Liver (tissue), 8 donors: ENCODE measurements at regions not wholly inside any gene's neighbourhood (a gene's known extent, or its start where the extent isn't known, plus 50 kb on each side); places are given as distances from the start of the nearest gene placed in this dataset.

Experiments used
- DNase-seq: peaks from one replicate; pipeline ENCODE4 v3.0.0-alpha.2; 2017; ENCODE audit warnings: low spot score
- H3K27ac ChIP-seq, 2 donors: one replicate each; pipeline ENCODE4 v1.7.0; 2013; ENCODE audit warnings: inconsistent platforms in 2 of 2, low read length in 2 of 2, control low read depth in 1 of 2, low read depth in 1 of 2, mild to moderate bottlenecking in 1 of 2
- H3K27me3 ChIP-seq, 4 donors: one replicate each; pipeline versions ENCODE4 v1.6.1 to v1.7.0; 2013; ENCODE audit warnings: low read length in 3 of 4, inconsistent platforms in 1 of 4, mild to moderate bottlenecking in 1 of 4, moderate library complexity in 1 of 4; ENCODE audit not compliant: control insufficient read depth in 4 of 4, insufficient read depth in 4 of 4
- H3K36me3 ChIP-seq, 4 donors: one replicate each; pipeline versions ENCODE4 v1.6.1 to v1.7.0; 2013; ENCODE audit warnings: low read length in 3 of 4, mild to moderate bottlenecking in 3 of 4, low read depth in 1 of 4, moderate library complexity in 1 of 4; ENCODE audit not compliant: control insufficient read depth in 4 of 4, insufficient read depth in 3 of 4
- H3K4me1 ChIP-seq, 4 donors: one replicate each; pipeline versions ENCODE4 v1.6.1 to v1.7.0; 2013; ENCODE audit warnings: low read length in 3 of 4, mild to moderate bottlenecking in 3 of 4, moderate library complexity in 1 of 4; ENCODE audit not compliant: control insufficient read depth in 4 of 4, insufficient read depth in 4 of 4
- H3K4me3 ChIP-seq, 3 donors: one replicate each; pipeline versions ENCODE4 v1.6.1 to v1.7.0; 2013; ENCODE audit warnings: low read length in 3 of 3, control low read depth in 1 of 3, low read depth in 1 of 3, mild to moderate bottlenecking in 1 of 3
- H3K9ac ChIP-seq, 2 donors: one replicate each; pipeline ENCODE4 v1.7.0; 2013; ENCODE audit warnings: low read length in 2 of 2, mild to moderate bottlenecking in 2 of 2, moderate library complexity in 2 of 2, control low read depth in 1 of 2, low read depth in 1 of 2
- H3K9me3 ChIP-seq, 4 donors: one replicate each; pipeline versions ENCODE4 v1.6.1 to v1.7.0; 2013; ENCODE audit warnings: low read length in 3 of 4; ENCODE audit not compliant: control insufficient read depth in 4 of 4
- EGR1 ChIP-seq, 2 donors: IDR thresholded peaks; 2 replicates each; pipeline ENCODE4 v1.6.1; 2016 to 2018; ENCODE audit warnings: antibody characterized with exemption in 2 of 2, low read depth in 2 of 2
- FOXA2 ChIP-seq: IDR thresholded peaks from 2 replicates; pipeline ENCODE4 v1.6.1; 2016; ENCODE audit warnings: antibody characterized with exemption
- GABPA ChIP-seq, 2 donors: IDR thresholded peaks in 1 of 2; conservative IDR thresholded peaks in 1 of 2; 2 replicates each; pipeline ENCODE4 v1.6.1; 2016; ENCODE audit warnings: antibody characterized with exemption in 2 of 2, mild to moderate bottlenecking in 1 of 2, moderate library complexity in 1 of 2
- HNF4A ChIP-seq, 2 donors: conservative IDR thresholded peaks; 2 replicates each; pipeline ENCODE4 v1.6.1; 2016; ENCODE audit warnings: antibody characterized with exemption in 2 of 2, mild to moderate bottlenecking in 2 of 2
- HNF4G ChIP-seq: IDR thresholded peaks from 2 replicates; pipeline ENCODE4 v1.6.1; 2016; ENCODE audit warnings: antibody characterized with exemption
- JUND ChIP-seq, 2 donors: IDR thresholded peaks; 2 replicates each; pipeline ENCODE4 v1.6.1; 2016; ENCODE audit warnings: antibody characterized with exemption in 2 of 2
- NR2F2 ChIP-seq: IDR thresholded peaks from 2 replicates; pipeline ENCODE4 v1.6.1; 2016; ENCODE audit warnings: antibody characterized with exemption
- RAD21 ChIP-seq, 2 donors: IDR thresholded peaks; 2 replicates each; pipeline ENCODE4 v1.6.1; 2016; ENCODE audit warnings: antibody characterized with exemption in 2 of 2, mild to moderate bottlenecking in 2 of 2
- RXRA ChIP-seq, 2 donors: IDR thresholded peaks; 2 replicates each; pipeline ENCODE4 v1.6.1; 2017 to 2018; ENCODE audit warnings: antibody characterized with exemption in 2 of 2, mild to moderate bottlenecking in 1 of 2
- SP1 ChIP-seq: IDR thresholded peaks from 2 replicates; pipeline ENCODE4 v1.6.1; 2018; ENCODE audit warnings: antibody characterized with exemption, mild to moderate bottlenecking
- TAF1 ChIP-seq: conservative IDR thresholded peaks from 2 replicates; pipeline ENCODE4 v1.6.1; 2016; ENCODE audit warnings: antibody characterized with exemption, mild to moderate bottlenecking
- WGBS: extraction: QIAGEN DNeasy Blood & Tissue Kit; methylation state at CpG from one replicate; pipeline ENCODE4 v1.1.7; 2013; 5-methylcytosine and 5-hydroxymethylcytosine counted together
- TF ChIP-seq, protein P1 (sequence below): fragments of 150-350 bp; IDR thresholded peaks from 2 replicates; pipeline ENCODE4 v1.5.1; 2017; ENCODE audit warnings: improper control_type of control experiment, low read depth, low read length; ENCODE audit not compliant: missing input control
- TF ChIP-seq, protein P2 (sequence below): IDR thresholded peaks from 2 replicates; pipeline ENCODE4 v1.6.1; 2016; ENCODE audit warnings: antibody characterized with exemption
- TF ChIP-seq, protein P3 (sequence below): IDR thresholded peaks from 2 replicates; pipeline ENCODE4 v1.6.1; 2016; ENCODE audit warnings: antibody characterized with exemption
- TF ChIP-seq, protein P4 (sequence below): IDR thresholded peaks from 2 replicates; pipeline ENCODE4 v1.6.1; 2016; ENCODE audit warnings: antibody characterized with exemption, mild to moderate bottlenecking
- donor health status: healthy.
- donor health status: healthy.
- donor health status: healthy.
- donor health status: healthy.
- donor health status: healthy.

DNA sequence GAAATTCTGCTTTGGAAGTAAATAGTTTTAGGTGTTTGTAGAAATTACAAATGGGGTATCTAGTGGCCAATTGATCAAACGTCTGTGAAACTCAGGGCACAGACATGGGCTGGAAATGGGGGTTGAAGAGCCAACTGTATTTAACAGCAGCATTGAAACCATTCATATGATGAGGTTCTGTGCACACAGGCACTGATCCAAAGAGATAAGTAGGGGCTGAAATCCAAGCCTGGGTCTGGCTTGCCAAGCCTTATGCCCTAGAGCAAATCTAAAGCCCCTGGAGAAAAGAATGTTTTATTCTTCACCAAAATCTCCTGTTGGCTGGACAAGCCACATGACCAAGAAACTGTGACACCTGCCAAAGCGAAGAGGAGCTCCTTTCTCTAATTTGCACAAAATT is 67.6 kb upstream of the ST6GALNAC5 start:
- no peak for DNase-seq
- no peak overlapping the region for H3K4me3 ChIP-seq

DNA sequence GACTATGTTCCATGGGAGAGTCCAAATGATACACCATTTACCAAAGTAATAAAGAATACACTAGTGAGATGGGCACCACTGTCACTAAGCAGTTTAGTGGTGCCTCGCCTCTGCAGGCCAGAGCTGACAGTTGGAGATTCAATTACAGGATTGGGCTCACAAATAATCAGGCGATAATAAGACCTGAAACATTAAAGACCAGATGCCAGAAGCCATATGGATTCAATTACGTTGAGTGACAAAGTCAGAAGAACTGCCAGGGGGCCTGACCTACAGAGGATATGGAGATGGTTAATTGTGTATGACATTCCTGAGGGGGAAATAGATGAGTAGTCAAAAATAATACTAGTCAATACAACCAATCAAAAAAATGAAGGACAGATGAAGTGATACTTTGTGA is 65.2 kb upstream of the ST6GALNAC5 start:
- WGBS, result 68% methylated on average over 3 of the region's 3 CpGs

More for the DNA sequence above, 67.6 kb upstream of the ST6GALNAC5 start:
- Histone ChIP-seq H3K9ac (no peak overlapping the region), H3K36me3 (no peaks in the 10 kb centered on the region), H3K27me3 (peaks cover 0 to 3% (median 0%) of the 10 kb centered on the region in 4 donors), H3K9me3 (no peaks in the 10 kb centered on the region), H3K27ac (no peak overlapping the region), H3K4me1 (no peaks in the 10 kb centered on the region)
- TF ChIP-seq, protein P1, sequence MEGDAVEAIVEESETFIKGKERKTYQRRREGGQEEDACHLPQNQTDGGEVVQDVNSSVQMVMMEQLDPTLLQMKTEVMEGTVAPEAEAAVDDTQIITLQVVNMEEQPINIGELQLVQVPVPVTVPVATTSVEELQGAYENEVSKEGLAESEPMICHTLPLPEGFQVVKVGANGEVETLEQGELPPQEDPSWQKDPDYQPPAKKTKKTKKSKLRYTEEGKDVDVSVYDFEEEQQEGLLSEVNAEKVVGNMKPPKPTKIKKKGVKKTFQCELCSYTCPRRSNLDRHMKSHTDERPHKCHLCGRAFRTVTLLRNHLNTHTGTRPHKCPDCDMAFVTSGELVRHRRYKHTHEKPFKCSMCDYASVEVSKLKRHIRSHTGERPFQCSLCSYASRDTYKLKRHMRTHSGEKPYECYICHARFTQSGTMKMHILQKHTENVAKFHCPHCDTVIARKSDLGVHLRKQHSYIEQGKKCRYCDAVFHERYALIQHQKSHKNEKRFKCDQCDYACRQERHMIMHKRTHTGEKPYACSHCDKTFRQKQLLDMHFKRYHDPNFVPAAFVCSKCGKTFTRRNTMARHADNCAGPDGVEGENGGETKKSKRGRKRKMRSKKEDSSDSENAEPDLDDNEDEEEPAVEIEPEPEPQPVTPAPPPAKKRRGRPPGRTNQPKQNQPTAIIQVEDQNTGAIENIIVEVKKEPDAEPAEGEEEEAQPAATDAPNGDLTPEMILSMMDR, result no peak
- TF ChIP-seq SP1, result no peak
- TF ChIP-seq, protein P2, sequence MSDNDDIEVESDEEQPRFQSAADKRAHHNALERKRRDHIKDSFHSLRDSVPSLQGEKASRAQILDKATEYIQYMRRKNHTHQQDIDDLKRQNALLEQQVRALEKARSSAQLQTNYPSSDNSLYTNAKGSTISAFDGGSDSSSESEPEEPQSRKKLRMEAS, result no peak
- TF ChIP-seq GABPA (IDR thresholded peaks at IDR 0.05 in 1 of 2, conservative IDR thresholded peaks at IDR 0.05 in 1 of 2), result no peak
- WGBS, result 57% methylated on average over 2 of the region's 2 CpGs

More for the DNA sequence above, 65.2 kb upstream of the ST6GALNAC5 start:
- H3K4me1 ChIP-seq, result no peaks in the 10 kb centered on the region
- TF ChIP-seq EGR1 (IDR thresholded peaks at IDR 0.05; ENCODE audit: low read depth in 2 of 2), result no peak
- TF ChIP-seq GABPA (IDR thresholded peaks at IDR 0.05 in 1 of 2, conservative IDR thresholded peaks at IDR 0.05 in 1 of 2), result no peak
- TF ChIP-seq, protein P1, result no peak
- no peak for TF ChIP-seq FOXA2
- TF ChIP-seq HNF4G, result no peak
- TF ChIP-seq, protein P3, sequence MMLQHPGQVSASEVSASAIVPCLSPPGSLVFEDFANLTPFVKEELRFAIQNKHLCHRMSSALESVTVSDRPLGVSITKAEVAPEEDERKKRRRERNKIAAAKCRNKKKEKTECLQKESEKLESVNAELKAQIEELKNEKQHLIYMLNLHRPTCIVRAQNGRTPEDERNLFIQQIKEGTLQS, result no peak
- no peak for TF ChIP-seq HNF4A (conservative IDR thresholded peaks at IDR 0.05)
- no peak for TF ChIP-seq NR2F2
- TF ChIP-seq TAF1, result no peak
- TF ChIP-seq, protein P4, sequence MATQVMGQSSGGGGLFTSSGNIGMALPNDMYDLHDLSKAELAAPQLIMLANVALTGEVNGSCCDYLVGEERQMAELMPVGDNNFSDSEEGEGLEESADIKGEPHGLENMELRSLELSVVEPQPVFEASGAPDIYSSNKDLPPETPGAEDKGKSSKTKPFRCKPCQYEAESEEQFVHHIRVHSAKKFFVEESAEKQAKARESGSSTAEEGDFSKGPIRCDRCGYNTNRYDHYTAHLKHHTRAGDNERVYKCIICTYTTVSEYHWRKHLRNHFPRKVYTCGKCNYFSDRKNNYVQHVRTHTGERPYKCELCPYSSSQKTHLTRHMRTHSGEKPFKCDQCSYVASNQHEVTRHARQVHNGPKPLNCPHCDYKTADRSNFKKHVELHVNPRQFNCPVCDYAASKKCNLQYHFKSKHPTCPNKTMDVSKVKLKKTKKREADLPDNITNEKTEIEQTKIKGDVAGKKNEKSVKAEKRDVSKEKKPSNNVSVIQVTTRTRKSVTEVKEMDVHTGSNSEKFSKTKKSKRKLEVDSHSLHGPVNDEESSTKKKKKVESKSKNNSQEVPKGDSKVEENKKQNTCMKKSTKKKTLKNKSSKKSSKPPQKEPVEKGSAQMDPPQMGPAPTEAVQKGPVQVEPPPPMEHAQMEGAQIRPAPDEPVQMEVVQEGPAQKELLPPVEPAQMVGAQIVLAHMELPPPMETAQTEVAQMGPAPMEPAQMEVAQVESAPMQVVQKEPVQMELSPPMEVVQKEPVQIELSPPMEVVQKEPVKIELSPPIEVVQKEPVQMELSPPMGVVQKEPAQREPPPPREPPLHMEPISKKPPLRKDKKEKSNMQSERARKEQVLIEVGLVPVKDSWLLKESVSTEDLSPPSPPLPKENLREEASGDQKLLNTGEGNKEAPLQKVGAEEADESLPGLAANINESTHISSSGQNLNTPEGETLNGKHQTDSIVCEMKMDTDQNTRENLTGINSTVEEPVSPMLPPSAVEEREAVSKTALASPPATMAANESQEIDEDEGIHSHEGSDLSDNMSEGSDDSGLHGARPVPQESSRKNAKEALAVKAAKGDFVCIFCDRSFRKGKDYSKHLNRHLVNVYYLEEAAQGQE, result no peak
- TF ChIP-seq RAD21 (IDR thresholded peaks at IDR 0.05), result no peak
- TF ChIP-seq JUND (IDR thresholded peaks at IDR 0.05), result no peak
- TF ChIP-seq SP1, result no peak
- no peak for TF ChIP-seq RXRA (IDR thresholded peaks at IDR 0.05)
- no peak for DNase-seq
- no peak overlapping the region for H3K27ac ChIP-seq
- no peak overlapping the region for H3K4me3 ChIP-seq
- H3K9me3 ChIP-seq, result no peaks in the 10 kb centered on the region
- H3K36me3 ChIP-seq, result no peaks in the 10 kb centered on the region
- peaks cover 0 to 3% (median 0%) of the 10 kb centered on the region in 4 donors for H3K27me3 ChIP-seq
- H3K9ac ChIP-seq, result no peak overlapping the region
